ENCODE measurements at regions not wholly inside any gene's neighbourhood (a gene's known extent, or its start where the extent isn't known, plus 50 kb on each side); places are given as distances from the start of the nearest gene placed in this dataset.
A peak's percentile ranks its signal among the peaks of the same experiment; 100 is the strongest.

DNA sequence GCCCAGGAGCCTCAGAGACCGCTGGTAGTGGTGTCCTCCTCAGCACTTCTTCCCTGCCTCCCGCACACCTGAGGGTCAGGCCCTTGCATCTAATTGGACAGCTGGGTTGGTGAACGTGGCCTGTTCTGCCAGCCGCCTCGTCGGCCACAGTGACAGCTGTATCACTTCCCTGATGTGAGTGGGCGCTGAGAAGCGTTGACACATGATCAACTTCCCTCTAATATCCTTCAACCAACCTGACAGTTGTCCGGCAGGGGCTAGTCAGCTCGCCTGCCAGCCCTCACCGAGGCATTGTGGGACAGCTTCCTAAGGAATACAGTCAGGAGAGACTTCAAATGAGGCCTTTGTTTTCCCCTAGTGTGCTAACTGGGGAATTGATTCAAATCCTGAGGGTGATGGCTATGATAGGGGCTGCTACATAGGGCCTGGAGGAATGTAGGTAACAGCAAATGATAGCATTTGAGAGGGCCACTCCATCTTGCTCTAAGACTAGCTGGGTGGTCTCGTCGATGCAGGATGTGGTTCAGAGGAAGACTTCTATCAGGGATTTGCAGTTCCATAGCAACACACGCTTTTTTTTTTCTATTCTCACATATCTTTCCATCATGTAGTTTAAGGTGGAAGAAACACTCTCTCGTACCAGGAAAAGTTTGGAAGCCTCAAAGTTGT is 230.8 kb downstream of the TSHZ3 start:
- no peak for DNase-seq

DNA sequence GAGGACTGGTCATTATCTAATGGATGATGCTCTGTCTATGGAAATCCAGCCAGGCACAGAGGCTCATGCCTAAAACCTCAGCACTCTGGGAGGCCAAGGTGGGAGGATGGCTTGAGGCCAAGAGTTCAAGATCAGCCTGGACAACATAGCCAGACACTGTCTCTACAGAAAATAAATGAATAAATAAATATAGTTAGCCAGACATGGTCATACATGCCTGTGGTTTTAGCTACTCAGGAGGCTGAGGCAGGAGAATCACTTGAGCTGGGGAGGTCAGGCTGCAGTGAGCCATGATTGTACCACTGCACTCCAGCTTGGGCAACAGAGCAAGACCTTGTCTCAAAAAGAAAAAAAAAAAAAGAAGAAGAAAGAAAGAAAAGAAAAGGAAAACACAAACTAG is 234.7 kb downstream of the TSHZ3 start:
- no peak for DNase-seq

DNA sequence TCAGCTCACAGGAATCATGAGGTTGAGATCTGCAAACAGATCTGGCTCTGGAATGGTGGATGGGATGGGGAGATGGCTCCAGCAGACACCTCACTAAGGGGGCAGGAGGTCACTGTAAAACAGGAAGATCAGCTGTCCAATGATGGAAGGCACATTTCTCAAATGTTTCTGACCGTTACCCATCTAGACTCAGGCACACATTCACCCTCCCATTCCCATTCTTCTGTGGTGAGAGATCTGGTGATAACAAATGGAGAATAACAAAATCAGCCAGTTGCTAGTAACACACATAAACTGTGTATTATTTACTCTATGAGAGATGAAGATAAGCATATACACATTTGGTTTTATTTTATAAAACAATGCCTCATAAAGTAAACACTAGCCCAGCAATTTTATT is 235.9 kb downstream of the TSHZ3 start:
- DNase-seq = no peak

DNA sequence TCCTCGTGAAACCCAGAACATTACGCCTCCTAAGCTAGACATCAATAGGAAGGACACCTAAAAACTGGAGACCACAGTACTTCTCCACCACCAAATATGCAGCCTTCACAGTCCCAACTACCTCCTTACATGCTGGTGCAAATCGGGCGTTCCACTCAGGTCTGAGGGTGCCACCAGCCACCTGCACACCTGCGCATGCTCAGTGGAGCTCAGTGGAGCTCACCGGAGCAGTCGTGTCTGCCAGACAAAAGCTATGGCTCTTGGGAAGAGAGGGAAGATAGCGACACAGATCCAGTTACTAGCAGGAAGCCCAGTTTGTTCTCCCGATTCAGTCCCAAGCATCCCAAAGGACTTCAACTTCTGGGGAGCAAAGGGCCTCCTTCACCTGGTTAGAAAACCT is 237.1 kb downstream of the TSHZ3 start:
- DNase-seq = no peak

DNA sequence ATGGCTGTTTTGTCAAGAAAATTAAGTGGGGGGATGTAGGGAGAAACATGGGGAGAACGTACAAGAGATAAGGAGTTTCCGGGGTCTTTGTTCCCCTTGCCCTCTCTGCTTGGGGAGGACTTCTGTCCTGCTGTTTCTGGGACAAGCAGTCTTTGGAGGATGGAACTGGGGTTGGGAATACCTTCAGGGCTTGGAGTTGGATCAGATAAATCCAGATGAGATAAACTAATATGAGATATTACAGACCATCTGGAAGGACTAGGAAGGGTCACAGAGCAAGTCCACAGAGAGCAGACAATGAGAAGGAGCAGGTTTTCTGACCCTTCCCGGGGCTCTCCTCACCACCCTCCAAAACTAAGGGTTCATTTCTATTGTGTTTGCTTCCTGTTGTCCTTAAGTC is 237.5 kb downstream of the TSHZ3 start:
- DNase-seq = no peak

DNA sequence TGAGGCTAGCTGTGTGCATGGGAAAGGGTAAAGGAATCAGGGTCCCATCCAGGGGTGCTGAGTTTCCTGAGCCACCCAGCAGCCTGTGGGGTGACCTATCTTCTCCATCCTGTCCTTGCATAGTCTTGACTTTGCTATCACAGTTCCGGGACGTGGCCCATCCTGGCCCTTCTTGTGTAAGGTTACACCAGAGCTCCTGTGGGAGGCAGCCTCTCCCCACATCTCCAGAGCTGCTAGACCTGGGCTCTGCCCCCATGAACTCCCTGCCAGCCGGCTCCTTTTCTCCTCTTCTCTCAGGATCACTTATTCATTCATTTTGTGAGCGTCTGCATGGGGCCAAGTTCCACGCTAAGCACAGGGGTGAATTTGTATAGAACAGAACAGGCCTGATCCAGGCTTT is 238.9 kb downstream of the TSHZ3 start:
- no peak for DNase-seq

DNA sequence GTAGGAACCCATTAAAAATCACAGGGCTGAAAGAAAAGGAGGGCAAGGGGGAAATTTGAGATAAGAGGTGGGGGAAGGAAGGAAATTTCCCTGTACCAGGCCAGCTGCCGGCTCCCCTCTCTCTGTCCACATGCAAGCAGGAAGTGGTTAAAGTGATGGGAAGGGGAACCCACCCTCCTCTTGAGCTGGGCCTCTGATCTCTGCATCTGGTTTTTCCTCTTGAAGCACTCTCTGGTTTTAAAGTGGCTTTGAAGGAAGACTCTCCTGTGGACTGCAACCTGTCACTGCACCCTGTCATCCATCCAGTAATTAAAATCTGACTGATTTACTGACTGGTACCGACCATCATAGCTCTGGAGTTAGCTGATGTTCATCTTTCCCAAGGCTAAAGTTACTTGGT is 239.6 kb downstream of the TSHZ3 start:
- DNase-seq = peak; percentile 63

DNA sequence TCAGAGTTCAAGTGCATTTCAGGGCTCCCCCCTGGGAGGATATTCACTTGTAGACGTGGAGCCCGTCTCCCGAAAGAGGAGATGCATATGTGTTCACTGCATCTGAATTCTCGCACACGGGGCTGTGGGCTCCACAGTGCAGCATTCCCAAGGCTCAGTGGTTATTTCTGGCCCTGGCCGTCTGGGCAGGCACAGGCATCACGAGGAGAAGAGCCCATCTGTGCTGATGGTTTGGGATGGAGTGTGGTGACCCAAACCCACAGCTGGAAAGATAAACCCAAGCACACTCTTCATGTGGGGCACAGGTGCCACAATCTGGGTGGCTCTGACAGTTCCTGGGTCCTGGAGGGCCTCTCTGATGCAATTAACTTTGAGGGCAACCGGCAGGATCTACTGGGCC is 242.1 kb downstream of the TSHZ3 start:
- DNase-seq = no peak

DNA sequence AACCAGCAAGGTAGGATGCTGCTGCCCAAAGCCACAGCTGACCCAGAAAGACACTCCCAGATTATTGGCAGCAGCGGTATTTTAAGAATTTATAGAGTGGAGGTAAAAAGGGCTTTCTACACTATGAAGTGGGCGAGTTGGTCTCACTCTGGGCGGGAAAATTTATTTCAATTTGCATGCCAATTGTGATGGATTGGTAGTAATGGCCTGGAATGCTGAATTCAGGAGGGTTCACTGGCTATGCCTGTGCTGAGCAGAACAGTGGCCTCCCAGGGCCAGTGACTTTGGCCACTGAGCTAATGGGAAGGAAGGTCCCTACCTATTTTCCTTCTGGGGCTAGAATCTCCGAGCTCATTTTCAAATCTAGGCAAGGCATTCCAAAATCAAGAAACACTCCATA is 243.5 kb downstream of the TSHZ3 start:
- DNase-seq = no peak

DNA sequence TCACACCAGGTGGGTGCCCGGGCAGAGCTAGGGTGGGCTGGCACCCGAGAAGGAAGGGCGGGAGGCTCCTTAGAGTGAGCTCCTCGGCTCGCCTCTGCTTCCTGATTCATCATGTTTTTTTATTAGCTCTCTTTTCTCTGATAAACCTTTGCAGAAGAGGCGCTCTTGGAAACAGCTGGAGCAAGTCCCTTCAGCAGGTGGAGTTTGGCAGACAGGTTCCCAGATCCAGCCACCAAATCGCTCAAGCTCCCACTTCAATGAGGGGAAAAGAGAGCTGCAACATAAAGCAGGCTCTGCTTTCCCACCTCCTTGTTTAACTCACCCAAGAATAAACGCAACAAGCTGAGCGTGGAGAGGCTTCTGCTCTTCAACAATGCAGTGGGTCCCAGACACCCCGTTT is 244.8 kb downstream of the TSHZ3 start:
- peak; percentile 84 for DNase-seq

DNA sequence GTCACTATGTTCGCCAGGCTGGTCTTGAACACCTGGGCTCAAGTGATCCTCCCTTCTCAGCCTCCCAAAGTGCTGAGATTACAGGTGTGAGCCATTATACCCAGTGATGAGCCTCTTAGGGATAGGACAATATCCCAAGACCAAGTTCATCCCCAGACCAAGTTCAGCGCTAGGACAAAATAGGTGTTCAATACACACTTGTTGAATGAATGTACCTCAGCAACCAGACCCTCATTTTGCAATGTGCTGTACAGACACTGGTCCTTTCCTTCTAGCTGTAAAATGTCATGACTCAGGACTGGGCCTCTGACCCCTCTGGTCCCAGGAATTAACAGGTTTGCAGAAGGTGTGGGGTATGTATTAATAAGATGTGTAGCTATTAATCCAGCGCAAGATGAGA is 246.0 kb downstream of the TSHZ3 start:
- no peak for DNase-seq

DNA sequence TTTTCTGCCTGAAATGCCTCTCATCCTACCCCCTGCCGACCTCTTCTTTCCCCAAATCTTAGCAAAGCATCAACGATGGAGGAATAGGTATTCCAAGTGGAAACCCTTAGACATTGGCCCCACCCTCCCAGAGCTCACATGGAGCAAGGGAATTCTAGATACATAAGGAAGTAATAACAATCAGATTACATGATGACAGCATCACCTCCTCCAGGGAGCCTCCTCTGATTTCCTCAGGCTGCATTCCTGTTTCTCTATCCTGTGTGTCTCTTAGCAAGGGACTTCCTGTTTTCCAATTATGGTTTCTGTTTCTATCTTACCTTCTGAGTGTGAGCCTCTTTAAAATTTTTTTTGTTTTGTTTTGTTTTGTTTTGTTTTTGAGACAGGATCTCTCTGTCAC is 246.6 kb downstream of the TSHZ3 start:
- DNase-seq = no peak

DNA sequence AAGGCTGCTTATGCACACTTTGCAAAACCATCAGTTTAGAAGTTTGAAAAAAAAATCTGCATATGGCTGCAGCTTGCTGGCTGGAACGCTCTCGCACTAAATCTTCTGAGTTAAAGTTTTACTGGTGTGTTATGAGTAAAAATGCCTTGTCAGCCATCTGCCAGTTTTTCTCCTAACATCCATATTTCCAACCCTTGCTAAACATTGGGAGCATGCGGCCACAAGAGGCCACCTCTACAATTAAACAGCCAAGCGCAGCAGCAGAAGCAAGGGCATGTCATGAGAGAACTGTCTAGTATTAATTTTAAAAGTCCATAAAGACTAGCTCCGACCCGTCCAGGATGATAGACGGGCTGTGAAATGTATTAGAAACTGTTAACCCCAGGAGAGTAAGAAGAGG is 248.3 kb downstream of the TSHZ3 start:
- no peak for DNase-seq

DNA sequence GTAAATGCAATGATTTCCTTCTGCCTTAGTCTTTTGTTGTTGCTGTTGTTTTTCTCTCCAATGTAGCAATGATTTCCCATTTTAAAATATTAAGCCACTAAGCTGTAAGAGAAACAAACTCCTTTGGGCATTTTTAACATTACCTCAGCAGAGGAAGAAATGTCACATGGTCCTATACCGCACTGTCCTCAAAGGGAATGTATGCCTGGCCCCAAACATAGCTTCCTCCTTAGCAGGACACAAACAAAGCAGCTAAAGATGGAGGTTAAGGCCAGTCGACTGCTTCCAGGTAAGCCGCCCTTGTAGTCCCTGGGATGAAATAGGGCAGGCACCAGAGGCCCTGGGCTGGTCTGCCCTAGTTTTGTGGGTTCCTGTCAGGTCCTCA is 249.0 kb downstream of the TSHZ3 start:
- no peak for DNase-seq

DNA sequence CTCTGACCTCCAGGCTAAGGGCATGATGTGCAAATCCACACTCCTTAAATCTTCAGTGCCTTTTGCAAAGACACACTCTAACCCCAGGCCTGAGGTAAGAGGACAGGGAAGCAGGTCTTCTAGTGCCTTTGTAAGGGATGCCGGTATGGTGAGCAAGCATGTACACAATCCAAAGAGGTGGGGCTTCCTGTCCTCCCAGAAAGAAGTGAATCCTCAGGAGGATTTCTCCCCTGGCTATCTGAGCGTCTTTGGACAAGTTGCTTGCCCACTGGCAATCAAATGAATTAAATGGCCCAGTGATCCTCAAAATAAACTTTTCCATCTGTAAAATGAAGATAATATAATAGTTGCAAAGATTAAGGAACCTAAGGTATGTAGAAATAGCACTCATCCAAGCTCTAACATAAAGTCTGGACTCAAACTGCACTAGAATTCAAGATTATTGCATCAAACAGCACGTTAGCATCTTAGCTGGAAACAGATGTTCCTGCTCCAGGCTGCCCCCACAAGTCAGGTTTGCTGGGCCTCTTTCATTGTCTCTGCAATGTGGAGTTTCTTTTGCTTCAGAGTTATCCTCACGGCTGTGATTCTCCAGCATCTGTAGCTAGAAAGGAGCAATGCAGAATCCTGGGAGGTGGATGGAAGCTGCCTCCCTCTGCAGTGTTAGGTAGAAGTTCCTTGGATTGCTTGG is 249.6 kb downstream of the TSHZ3 start:
- DNase-seq = no peak

DNA sequence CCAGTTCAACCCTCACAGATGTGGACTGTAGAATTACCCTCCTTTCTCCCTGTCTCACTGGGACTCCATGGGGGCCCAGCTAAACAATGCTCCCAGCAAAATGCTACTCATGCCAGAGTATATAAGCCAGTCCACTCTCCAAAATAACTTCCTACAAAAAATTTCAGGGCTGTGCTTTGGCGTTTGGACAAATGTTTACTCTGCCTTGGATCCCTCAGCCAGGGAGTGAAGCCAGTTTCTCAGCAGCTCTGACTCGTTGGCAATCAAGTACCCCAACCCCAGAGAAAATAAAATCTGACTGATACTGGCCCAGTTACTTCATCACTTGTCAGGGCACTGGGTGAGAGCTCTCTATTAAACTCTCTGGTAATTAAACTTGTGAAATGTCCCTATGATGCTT is 250.4 kb downstream of the TSHZ3 start:
- DNase-seq = no peak

DNA sequence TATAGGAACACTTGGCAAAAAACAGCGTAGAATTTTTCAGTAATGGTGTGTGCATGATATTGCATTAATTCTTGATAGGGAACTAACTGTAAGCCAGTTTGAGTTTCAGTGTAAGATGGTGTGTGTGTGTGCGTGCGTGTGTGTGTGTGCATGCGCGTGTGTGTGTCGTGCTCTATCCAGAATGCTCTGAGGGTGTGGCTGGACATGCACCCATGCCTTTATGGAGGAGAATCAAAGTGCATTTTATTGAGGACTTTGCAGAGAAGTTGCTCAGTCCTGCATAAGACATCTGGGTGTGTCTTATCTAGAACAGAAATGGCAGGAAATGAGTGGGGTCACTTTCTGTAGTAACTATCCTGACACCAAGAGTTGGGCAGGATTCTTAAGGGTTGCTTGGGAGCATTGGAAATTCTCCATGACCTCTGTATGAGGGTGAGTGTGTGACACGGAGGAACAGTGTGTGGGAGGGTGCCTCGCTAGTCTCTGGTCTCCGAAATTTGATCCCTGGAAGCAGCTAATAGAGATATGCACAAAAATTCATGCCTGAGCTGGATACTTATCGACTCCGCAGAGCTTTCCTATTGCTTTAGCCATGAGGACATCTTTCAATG is 252.2 kb downstream of the TSHZ3 start:
- no peak for DNase-seq

DNA sequence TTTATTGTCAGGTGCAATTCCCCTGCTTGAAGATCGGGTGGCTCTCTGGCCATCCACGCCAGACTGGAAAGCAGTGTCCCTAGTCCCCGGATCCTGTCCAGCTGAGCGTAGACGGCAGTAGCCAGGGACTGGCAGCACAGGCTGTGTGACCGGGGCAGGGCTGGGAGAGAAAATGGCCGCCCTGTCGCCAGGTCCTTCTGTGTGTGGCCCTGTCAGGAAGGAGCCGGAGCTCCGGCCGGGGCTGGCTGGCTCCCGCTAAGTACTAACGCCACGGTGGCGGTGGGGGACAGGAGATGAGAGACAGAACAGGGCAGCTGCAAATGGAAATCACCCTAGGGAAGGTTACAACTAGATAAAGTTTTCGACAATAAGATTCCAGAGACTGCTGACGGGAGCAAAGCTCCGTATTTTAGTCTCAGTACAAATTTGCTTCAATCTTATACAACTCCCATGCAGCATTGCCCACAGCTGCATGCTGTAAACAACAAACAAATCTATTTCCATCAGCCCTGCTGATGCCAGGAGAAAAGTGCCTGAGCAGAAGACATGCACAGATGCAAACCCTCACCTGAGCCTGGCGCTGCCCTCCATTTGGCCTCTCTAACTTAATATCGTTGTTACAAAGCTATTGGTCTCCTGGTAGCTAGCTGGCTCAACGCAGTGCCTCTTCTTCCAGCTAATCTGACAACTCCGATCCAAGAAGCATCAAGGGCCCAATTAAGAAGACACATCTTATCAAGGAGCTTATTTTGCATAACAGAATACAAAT is 253.0 kb downstream of the TSHZ3 start:
- no peak for DNase-seq

DNA sequence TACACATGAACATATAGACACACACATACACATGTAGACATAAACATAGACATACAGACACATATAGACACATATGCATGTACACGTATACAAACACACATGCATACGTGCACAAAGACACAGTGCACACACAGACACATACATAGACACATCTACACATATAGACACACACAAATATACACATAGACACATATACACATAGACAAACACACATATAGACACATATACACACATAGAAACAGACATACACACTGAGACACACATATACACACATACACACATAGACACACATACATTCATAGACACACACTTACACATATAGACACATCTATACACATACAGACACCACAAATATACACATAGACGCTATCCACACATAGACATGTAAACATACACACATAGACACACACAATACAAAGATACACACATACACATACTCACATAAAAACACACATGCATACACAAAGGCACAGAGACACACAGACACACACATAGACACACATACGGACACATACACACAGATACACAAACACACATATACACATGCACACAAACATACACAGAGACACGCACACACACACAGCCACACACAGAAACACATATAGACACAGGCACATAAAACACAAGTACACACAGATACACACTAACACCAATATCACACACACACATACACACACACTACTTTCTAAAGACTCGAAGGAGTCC is 254.0 kb downstream of the TSHZ3 start:
- DNase-seq = no peak

DNA sequence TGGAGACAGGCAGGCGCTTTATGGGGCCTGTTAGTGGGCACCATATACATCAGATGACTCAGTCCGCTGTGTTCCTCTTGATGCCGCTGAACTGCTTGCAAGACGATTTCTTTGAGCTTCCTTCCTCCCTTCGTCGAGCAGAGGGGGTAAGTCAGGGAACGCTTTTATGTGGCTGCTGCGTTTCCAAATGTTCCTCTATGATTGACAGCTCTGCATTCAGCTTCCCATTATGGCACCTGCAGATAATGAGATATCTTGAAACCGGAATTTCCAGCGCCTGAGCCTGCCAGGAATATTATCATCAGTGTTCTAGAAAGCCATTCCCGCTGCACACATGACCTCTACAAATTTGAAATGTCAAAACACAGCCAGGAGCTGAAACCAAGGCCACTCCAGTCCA is 257.0 kb downstream of the TSHZ3 start:
- no peak for DNase-seq

DNA sequence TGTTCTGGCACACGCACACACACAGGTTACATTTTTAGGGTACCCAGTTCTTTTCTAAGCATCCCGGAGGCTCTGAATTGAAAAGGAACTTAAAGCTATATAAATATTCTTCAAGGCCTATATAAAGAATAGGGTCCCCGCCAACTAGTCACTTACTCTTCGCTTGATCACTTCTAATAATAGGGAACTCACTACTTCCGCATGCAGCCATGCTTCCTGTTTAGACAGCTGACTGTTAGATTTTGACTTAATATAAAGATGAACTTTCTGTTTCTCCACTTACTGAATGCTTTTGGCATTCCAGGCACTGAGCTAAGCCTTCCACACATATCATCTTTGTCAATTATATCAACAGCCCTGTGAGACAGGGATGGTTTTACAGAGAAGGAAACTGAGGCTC is 259.6 kb downstream of the TSHZ3 start:
- DNase-seq = no peak

DNA sequence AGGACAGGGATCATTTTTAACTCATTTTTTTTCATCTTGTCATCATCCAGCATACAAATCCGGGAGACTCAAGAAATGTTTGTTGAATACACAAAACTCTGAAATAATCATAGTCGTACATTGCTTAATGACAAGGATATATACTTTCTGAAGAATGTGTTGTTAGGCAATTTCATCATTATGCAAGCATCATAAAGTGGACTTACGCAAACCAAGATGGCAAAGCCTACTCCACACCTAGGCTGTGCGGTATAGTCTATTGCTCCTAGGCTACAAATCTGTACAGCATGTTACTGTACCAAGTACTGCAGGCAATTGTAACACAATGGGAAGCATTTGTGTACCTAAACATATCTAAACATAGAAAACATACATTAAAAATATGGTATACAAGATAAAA is 264.1 kb downstream of the TSHZ3 start:
- no peak for DNase-seq

DNA sequence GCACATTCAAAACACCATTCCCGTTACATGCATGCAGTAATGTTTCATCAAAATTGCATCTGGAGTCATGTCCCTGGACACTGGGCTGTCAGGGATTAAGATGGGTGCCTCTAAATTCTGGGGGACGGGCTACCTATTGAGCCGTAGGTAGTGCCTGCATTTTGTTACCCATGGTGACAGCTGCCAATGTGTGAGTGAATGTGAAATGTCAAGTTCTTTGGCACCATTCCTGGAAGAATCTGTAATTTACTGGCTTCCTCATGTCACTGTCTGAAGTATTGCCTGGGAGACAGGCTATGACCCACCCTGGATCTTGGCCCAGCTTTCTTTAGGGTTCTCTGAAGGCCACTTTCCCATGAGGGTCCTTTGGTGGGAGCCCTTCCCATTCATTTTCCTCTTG is 266.1 kb downstream of the TSHZ3 start:
- no peak for DNase-seq
